GM19395 (cell line): ENCODE measurements at regions not wholly inside any gene's neighbourhood (a gene's known extent, or its start where the extent isn't known, plus 50 kb on each side); places are given as distances from the start of the nearest gene placed in this dataset.

Experiments used
- ATAC-seq: cut with Tn5 transposase; IDR thresholded peaks from one replicate; pipeline ENCODE4 v1.9.1; 2021; ENCODE audit warnings: mild to moderate bottlenecking, moderate library complexity; ENCODE audit not compliant: unreplicated experiment

GRCh38 chr11:121950160-121950559 is 165.9 kb downstream of the BLID start:
- ATAC-seq, result no peak

- no peak for ATAC-seq
Observed at GRCh38 chr11:121946514-121946913, 169.5 kb downstream of the BLID start.

- no peak for ATAC-seq
Observed at GRCh38 chr11:121944556-121945230, 171.3 kb downstream of the BLID start.

- ATAC-seq, result no peak
Observed at GRCh38 chr11:121938076-121938475, 177.9 kb downstream of the BLID start.

GRCh38 chr11:121936781-121937447 is 179.1 kb downstream of the BLID start:
- no peak for ATAC-seq

GRCh38 chr11:121936370-121936769 is 179.6 kb downstream of the BLID start:
- no peak for ATAC-seq

- no peak for ATAC-seq
Observed at GRCh38 chr11:121933694-121934093, 182.3 kb downstream of the BLID start.

- ATAC-seq, result no peak
Observed at GRCh38 chr11:121933294-121933693, 182.7 kb downstream of the BLID start.

- ATAC-seq, result no peak
Observed at GRCh38 chr11:121932646-121933185, 183.3 kb downstream of the BLID start.

- ATAC-seq, result no peak
Observed at GRCh38 chr11:121931748-121932352, 184.2 kb downstream of the BLID start.

- ATAC-seq, result no peak
Observed at GRCh38 chr11:121931121-121931520, 184.9 kb downstream of the BLID start.

GRCh38 chr11:121930004-121930965 is 185.7 kb downstream of the BLID start:
- peak; percentile 81 for ATAC-seq

- ATAC-seq, result no peak
Observed at GRCh38 chr11:121929581-121929980, 186.4 kb downstream of the BLID start.

- ATAC-seq, result no peak
Observed at GRCh38 chr11:121928597-121929580, 187.1 kb downstream of the BLID start.

GRCh38 chr11:121927789-121928188 is 188.2 kb downstream of the BLID start:
- ATAC-seq, result no peak

- no peak for ATAC-seq
Observed at GRCh38 chr11:121927097-121927785, 188.8 kb downstream of the BLID start.

GRCh38 chr11:121924191-121924590 is 191.8 kb downstream of the BLID start:
- no peak for ATAC-seq

GRCh38 chr11:121917482-121917881 is 198.5 kb downstream of the BLID start:
- no peak for ATAC-seq

GRCh38 chr11:121914508-121915059 is 201.4 kb downstream of the BLID start:
- no peak for ATAC-seq
